T-helper 2 cell treated with Interferon-gamma antibody and Interleukin-4, amounts not matched to agents 5 μg/mL and 100 μg/mL, for 36 hours (primary cell): ENCODE measurements at regions not wholly inside any gene's neighbourhood (a gene's known extent, or its start where the extent isn't known, plus 50 kb on each side); places are given as distances from the start of the nearest gene placed in this dataset.

Experiments
- DNase-seq: peaks from one replicate; pipeline ENCODE4 v3.0.0; 2021; ENCODE audit warnings: low spot score
- H3K27ac Mint-ChIP-seq: one replicate; pipeline ENCODE4 v1.8.0; 2021; ENCODE audit warnings: mild to moderate bottlenecking, mixed read lengths
- H3K27me3 Mint-ChIP-seq: one replicate; pipeline ENCODE4 v1.8.0; 2021; ENCODE audit warnings: low read depth, mixed read lengths
- H3K36me3 Mint-ChIP-seq: one replicate; pipeline ENCODE4 v1.8.0; 2021; ENCODE audit warnings: low read depth, mixed read lengths
- H3K4me1 Mint-ChIP-seq: one replicate; pipeline ENCODE4 v1.8.0; 2021; ENCODE audit warnings: low read depth, mixed read lengths
- H3K4me3 Mint-ChIP-seq: one replicate; pipeline ENCODE4 v1.8.0; 2022; ENCODE audit warnings: mild to moderate bottlenecking, moderate library complexity, mixed read lengths
- H3K9me3 Mint-ChIP-seq: one replicate; pipeline ENCODE4 v1.8.0; 2021; ENCODE audit warnings: mixed read lengths

DNA sequence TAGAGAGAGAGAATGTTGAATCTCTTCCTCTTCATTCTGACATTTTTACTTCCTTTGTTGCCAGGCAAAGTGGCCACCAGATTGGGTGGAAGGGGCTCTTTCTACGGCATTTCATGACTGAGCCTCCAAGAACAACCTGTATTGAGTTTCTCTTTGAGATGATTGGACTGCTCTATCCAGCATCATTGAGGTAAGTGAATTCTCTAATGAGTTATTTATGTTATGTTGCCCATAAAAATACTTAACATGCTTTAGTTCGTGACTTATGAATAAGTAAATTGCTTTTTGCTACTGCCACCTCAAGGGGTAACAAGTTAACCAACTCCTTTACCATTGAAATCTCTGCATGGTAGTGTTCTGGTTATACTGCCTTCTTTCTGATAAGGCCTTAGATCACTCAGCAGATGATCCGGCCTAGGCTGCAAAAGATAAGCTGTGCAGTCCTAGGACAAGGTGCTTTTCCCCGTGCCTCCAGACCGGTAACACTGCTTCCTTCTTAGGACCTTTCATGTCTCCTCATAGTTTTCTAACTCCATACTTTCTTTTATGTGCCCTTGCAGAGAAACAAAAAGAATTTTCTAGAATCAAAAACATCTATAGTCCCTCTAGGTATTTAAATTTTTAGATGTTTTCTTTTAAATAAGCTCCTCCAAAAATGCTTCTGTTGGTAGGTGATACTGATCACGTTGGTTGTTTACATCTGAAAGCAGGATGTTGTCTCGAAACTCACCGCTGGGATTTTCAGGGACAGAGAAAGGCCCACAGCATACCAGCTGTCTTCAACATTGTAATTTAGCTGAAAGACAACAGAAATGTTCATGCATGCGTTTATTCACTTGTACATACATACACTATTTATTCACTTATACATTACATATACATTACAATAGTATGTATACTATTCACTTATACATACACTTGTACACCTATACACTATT is 157.1 kb upstream of the RBPJ start:
- Mint-ChIP-seq H3K4me1 (peaks cover 32% of the 10 kb centered on the region), H3K27ac (no peak overlapping the region), H3K36me3 (peaks cover 20% of the 10 kb centered on the region), H3K9me3 (peaks cover 20% of the 10 kb centered on the region), H3K27me3 (no peaks in the 10 kb centered on the region), H3K4me3 (no peak overlapping the region)
- DNase-seq: no peak

DNA sequence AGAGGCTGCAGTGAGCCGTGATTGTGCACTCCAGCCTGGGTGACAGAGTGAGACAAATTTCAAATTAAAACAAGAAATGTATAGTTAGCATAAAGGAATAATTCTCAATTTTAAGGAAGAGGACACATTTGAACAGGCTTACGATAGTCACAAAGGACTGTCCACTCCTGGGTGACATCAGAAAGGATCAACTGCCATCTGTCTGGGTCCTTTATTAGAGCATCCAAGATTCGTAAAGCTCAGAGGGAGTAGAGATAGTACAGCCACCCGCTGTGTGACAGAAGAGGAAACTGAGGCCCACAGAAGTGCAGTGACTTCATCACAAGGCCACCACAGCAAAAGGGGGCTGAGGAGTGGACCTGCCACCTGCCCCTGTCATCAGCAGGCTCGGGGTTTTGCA is 149.3 kb upstream of the RBPJ start:
- Mint-ChIP-seq H3K4me3 (no peak overlapping the region), H3K9me3 (no peaks in the 10 kb centered on the region), H3K36me3 (no peaks in the 10 kb centered on the region), H3K27me3 (no peaks in the 10 kb centered on the region), H3K4me1 (peaks cover 20% of the 10 kb centered on the region), H3K27ac (no peak overlapping the region)
- DNase-seq: no peak

DNA sequence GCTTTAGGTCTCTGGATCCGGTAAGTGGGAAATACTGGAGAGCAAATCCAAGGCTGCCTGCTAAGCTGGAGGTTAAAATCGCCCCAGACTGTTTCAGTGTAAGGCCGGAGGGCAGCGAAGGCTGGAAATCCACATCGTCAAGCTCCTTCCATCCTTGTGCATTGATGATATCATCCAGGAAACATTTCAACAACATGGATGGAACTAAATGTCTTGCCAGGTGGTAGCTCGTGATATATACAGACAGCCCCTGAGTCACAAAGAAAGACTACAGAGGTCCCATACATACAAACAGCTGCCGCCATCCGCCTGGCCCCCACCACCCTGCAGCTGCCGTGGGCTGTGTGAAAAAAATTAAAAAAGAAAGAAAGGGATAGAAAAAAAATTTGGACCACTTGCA is 148.9 kb upstream of the RBPJ start:
- Mint-ChIP-seq H3K36me3 (no peaks in the 10 kb centered on the region), H3K9me3 (no peaks in the 10 kb centered on the region), H3K27me3 (no peaks in the 10 kb centered on the region), H3K4me3 (no peak overlapping the region), H3K4me1 (peaks cover 21% of the 10 kb centered on the region), H3K27ac (no peak overlapping the region)
- DNase-seq: no peak

DNA sequence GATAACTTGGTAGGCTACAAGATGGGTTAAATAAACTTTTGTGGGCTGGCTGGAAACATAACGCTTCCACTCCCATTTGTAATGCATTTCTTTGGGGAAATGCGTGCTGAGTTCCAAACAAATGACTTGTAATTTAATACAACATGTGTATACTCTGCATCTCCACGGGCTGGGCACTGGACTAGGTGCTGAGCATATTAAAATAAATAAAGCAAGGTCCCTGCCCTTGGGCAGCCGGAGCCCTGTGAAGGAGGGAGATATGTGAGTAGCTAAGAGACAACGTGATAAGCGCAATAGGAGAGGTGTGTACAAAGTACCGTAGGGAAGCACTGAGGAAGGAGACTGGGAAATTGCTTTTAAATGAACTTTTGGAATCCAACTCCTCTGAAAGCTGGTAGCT is 147.2 kb upstream of the RBPJ start:
- Mint-ChIP-seq H3K9me3 (no peaks in the 10 kb centered on the region), H3K27ac (no peak overlapping the region), H3K27me3 (no peaks in the 10 kb centered on the region), H3K4me1 (peaks cover 25% of the 10 kb centered on the region), H3K4me3 (no peak overlapping the region), H3K36me3 (no peaks in the 10 kb centered on the region)
- DNase-seq: no peak

DNA sequence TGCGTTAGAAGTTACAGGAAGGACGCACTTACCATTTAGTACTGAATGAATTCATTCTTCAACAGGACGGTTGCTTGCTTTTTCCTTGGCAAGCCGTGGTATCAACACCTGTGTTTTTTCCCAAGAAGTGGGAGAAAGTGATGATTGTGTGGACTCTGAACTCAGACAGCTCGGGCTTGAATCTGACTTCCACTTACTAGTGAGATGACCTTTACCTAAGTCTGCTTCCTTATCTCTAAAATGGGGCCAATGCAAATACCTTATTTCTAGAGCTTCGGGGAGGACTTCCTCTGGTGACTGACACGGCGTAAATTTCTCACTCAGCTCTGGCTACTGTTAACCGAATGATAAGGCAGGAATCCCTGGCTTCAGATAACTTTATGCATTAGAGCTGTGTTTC is 146.8 kb upstream of the RBPJ start:
- Mint-ChIP-seq H3K4me1 (peaks cover 27% of the 10 kb centered on the region), H3K27ac (no peak overlapping the region), H3K36me3 (peaks cover under 1% of the 10 kb centered on the region), H3K4me3 (no peak overlapping the region), H3K9me3 (no peaks in the 10 kb centered on the region), H3K27me3 (no peaks in the 10 kb centered on the region)
- no peak for DNase-seq

DNA sequence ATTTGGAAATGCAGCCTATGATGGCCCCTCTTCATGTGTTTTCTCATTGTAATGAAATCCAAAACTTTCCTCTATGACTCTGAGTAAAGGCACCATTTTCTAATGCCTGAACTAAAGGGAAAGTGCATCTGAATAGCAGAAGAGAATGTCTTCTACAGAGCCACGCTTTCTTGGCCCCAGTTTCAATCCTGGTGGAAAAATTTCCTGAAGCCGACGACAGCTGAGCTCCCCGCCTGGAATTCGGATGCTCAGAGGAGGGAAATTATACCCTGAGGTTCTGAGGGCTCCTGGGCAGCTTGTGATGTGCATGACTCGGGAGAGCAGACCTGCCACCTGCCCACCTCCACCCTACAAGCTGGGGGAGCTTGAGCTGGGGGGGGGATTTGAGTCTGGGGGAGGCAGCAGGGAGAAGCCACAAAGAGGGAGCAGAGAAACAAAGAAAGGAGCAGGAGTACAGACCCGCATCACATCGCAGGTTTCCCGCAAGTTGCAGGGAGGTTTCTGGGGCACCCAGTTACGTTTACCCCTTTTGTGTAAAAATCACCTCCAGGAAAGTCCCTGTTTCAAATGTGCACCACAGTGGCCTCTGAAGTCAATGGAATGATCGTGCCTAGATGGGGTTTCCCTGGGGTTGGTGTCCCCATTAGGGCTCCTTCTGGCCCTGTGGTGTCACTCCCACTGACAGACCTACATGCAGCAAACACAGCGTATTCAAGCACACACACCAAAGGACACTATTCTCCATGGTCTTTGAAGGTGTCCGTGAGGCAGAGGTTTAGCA is 145.6 kb upstream of the RBPJ start:
- Mint-ChIP-seq H3K9me3 (no peaks in the 10 kb centered on the region), H3K36me3 (peaks cover 2% of the 10 kb centered on the region), H3K4me1 (peaks cover 31% of the 10 kb centered on the region), H3K27me3 (no peaks in the 10 kb centered on the region), H3K4me3 (peak overlapping the region; percentile 21), H3K27ac (no peak overlapping the region)
- peak; percentile 58 for DNase-seq

DNA sequence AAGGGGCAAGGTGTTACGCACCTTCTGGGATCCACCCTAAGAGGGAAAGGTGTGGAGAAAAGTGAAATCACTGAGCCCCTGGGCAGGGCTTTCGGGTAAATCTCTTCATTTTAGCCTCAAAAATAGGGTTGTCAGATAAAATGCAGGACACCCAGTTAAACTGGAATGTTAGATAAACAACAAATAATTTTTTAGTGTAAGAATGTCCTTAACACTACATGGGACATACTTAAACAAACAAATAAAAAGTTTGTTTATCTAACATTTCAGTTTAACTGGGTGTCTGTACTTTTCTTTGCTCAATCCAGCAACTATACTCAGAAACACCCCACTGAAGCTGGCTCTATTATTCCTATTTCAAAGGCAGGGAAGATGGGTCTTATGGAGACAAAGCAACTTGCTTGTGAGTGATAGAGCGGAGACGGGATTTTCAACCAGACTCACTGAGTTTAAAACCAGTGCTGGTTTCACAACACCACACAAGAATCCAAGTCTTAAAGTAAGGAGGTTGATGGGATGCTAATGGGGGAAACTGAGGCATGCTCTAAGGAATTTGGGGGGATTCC is 144.8 kb upstream of the RBPJ start:
- peaks cover 2% of the 10 kb centered on the region for H3K36me3 Mint-ChIP-seq
- peaks cover 31% of the 10 kb centered on the region for H3K4me1 Mint-ChIP-seq
- H3K27me3 Mint-ChIP-seq: no peaks in the 10 kb centered on the region
- H3K27ac Mint-ChIP-seq: no peak overlapping the region
- H3K4me3 Mint-ChIP-seq: no peak overlapping the region
- DNase-seq: no peak
- H3K9me3 Mint-ChIP-seq: no peaks in the 10 kb centered on the region

DNA sequence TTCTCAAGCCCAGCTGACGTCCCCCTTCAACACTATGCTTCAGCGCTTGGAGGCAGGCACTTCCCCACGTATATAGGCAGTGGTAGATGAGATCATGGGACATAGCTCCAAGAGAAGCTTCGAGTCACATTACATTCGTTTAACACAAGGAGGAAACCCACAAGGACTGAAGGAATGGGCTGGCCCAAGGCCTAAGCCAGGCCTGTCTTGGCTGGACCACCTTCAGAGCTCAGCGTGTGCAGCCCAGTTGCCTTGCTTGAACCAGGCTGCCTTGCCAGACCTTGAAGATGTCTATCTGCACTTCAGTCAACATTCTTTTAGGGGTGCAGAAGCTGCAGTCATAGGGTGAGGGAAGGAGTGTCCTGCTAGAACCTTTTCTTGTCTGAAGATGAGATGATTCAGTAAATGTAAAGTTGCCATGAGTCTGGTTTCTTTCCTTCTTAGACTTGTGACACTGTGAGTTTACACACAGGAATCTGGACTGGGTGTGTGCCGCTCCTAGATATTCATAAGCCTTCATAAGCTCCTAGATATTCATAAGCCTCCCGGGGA is 144.1 kb upstream of the RBPJ start:
- H3K27ac Mint-ChIP-seq: no peak overlapping the region
- no peak for DNase-seq
- H3K27me3 Mint-ChIP-seq: no peaks in the 10 kb centered on the region

DNA sequence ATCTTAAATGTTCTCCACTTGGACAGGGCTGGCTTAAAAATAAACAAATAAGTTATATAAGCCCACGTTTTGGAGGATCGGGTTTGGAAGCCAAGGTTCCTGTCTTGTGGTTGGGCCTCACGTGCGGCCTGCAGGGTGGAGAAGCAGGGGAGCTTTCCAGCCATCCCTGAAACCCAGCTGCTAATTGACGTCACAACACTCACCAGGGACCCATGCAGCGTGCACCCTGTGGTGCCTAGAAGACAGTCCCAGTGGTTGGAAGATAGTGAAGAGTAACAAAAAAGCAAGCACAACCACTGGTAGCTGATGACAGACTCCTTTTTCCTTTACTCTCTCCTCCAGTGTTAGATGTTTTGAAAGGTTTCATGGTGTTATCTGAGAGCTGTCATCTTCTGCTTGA is 142.0 kb upstream of the RBPJ start:
- peaks cover 26% of the 10 kb centered on the region for H3K4me1 Mint-ChIP-seq
- peak overlapping the region; percentile 48 for H3K27ac Mint-ChIP-seq
- no peaks in the 10 kb centered on the region for H3K27me3 Mint-ChIP-seq
- no peak overlapping the region for H3K4me3 Mint-ChIP-seq
- H3K9me3 Mint-ChIP-seq: no peaks in the 10 kb centered on the region
- no peak for DNase-seq
- peaks cover 2% of the 10 kb centered on the region for H3K36me3 Mint-ChIP-seq

More for the DNA sequence above, 144.1 kb upstream of the RBPJ start:
- Mint-ChIP-seq H3K9me3 (no peaks in the 10 kb centered on the region), H3K4me3 (no peak overlapping the region), H3K36me3 (peaks cover 2% of the 10 kb centered on the region), H3K4me1 (peaks cover 31% of the 10 kb centered on the region)

DNA sequence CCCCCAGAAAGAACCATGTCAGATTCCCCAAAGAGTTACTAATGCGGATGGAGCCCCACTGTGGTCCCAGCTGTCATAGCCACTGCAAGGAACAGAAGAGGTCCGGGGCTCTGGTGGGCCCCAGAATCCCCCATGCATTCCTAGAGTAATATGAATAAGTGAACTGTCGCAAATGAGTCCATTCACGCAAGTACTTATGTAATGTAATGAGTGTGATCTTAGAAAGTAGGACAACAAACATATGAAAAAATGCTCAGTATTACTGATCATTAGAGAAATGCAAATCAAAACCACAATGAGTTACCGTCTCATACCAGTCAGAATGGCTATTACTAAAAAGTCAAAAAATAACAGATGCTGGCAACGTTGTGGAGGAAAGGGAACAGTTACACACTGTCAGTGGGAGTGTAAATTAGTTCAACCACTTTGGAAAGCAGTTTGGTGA is 141.5 kb upstream of the RBPJ start:
- Mint-ChIP-seq H3K4me3 (no peak overlapping the region), H3K4me1 (peaks cover 22% of the 10 kb centered on the region), H3K36me3 (peaks cover 2% of the 10 kb centered on the region), H3K9me3 (no peaks in the 10 kb centered on the region), H3K27me3 (no peaks in the 10 kb centered on the region), H3K27ac (peak overlapping the region; percentile 48)
- no peak for DNase-seq

DNA sequence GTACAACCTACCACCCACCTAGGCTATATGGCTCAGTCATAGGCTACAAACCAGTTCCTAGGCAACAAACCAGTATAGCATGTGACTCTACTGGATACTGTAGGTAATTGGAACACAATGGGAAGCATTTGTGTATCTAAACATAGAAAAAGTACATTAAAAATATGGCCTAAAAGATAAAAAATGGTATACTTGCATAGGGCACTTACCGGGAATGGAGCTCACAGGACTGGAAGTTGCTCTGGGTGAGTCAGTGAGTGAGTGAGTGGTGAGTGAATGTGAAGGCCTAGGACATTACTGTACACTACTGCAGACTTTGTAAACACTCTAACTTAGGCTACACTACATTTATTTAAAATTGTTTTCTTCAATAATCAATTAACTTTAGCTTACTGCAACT is 139.2 kb upstream of the RBPJ start:
- H3K4me3 Mint-ChIP-seq: no peak overlapping the region
- H3K27me3 Mint-ChIP-seq: no peaks in the 10 kb centered on the region
- no peak for DNase-seq
- H3K27ac Mint-ChIP-seq: no peak overlapping the region
- no peaks in the 10 kb centered on the region for H3K9me3 Mint-ChIP-seq
- H3K36me3 Mint-ChIP-seq: peaks cover 2% of the 10 kb centered on the region
- peaks cover 12% of the 10 kb centered on the region for H3K4me1 Mint-ChIP-seq

DNA sequence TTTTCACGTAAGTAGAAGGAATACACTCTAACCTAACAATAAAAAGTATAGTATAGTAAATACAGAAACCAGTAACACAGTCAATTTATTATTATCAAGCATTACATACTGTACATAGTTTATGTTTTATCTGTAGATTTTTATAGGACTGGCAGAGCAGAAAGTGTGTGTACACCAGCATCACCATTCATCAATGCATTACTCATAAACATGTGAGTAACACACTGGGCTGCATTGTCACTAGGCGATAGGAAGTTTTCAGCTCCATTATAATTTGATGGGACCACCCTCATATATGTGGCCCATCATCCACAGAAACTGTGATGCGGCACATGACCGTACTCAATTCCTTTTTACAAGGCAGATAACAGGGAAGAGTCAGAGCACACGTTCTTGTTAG is 137.8 kb upstream of the RBPJ start:
- Mint-ChIP-seq H3K4me1 (peaks cover 7% of the 10 kb centered on the region), H3K36me3 (peaks cover 2% of the 10 kb centered on the region), H3K27me3 (no peaks in the 10 kb centered on the region), H3K27ac (no peak overlapping the region), H3K4me3 (no peak overlapping the region), H3K9me3 (no peaks in the 10 kb centered on the region)
- DNase-seq: no peak

DNA sequence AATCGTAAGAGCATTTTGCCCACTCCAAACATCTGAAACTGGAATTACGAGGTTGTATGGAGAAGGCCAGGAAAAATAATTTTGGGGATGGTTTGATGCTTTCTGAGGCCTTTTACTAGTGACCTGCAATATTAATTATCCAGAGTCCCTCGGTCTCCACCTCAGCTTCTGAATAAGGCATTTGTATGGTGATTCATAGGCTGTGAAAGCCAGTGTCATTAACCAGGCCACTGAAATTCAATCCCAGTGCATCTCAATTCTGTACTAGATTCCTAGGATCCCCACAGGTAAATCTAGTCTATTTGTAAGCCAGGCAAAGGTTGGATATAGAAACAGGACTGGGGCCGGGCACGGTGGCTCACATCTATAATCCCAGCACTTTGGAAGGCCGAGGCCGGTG is 135.4 kb upstream of the RBPJ start:
- Mint-ChIP-seq H3K9me3 (no peaks in the 10 kb centered on the region), H3K4me3 (no peak overlapping the region), H3K36me3 (no peaks in the 10 kb centered on the region), H3K27ac (no peak overlapping the region), H3K4me1 (no peaks in the 10 kb centered on the region), H3K27me3 (no peaks in the 10 kb centered on the region)
- DNase-seq: no peak

DNA sequence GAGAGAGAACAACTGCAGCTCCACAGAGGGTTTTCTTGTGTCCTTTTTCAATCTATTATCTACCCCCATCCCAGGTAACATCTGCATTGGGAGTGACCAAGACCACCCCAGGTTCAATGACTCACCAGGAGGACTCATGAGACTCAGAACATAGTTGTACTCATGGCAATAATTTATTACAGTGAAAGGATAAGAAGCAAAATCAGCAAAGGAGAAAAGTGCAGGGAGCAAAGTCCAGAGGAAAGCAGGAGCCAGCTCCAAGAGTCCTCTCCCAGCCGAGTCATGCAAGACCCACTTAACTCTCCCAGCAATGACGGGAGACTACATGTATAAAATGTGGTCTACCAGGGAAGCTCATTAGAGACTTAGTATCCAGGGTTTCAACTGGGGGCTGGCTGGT is 129.5 kb upstream of the RBPJ start:
- Mint-ChIP-seq H3K4me3 (no peak overlapping the region), H3K27me3 (no peaks in the 10 kb centered on the region), H3K36me3 (peaks cover 5% of the 10 kb centered on the region), H3K9me3 (no peaks in the 10 kb centered on the region), H3K27ac (no peak overlapping the region), H3K4me1 (peaks cover 38% of the 10 kb centered on the region)
- no peak for DNase-seq
